ENCODE measurements at regions not wholly inside any gene's neighbourhood (a gene's known extent, or its start where the extent isn't known, plus 50 kb on each side); places are given as distances from the start of the nearest gene placed in this dataset.

DNA sequence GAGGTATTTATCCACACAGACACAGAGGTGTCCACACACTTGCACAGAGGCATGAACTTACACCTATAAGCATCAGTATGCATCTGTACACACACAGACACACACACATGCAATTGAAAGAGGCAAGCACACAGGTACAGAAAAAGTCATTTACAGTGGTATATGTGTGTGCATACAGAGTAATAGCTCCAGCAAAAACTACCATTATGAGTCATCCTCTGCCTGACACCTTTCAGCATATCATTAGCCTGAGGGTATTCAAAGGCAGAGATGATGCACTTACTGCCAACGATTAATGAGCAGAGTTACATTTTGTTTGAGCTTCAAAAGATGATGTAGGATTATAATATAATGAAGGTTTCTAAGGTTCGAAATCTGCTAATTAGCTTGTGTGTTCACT lies 100.3 kb upstream of the TPRG1 start:
- DNase-seq: no peak
- H3K27ac ChIP-seq (ENCODE audit: low read depth in 1 of 2, low read length in 2 of 2): no peak overlapping the region
- Mint-ChIP-seq H3K27ac (no peak overlapping the region), H3K4me3 (no peak overlapping the region), H3K4me1 (no peaks in the 10 kb centered on the region), H3K9me3 (peaks cover 2 to 18% (median 13%) of the 10 kb centered on the region in 7 donors), H3K36me3 (no peaks in the 10 kb centered on the region), H3K27me3 (ENCODE audit: low read depth in 3 of 3) (peaks cover 0 to 8% (median 6%) of the 10 kb centered on the region in 3 donors)
- H4K20me1 ChIP-seq (ENCODE audit: insufficient read depth, low read length): no peaks in the 10 kb centered on the region
- no peak overlapping the region for H2AFZ ChIP-seq (ENCODE audit: insufficient read depth, low read depth, low read length, poor library complexity, severe bottlenecking)
- no peaks in the 10 kb centered on the region for H3K4me1 ChIP-seq (ENCODE audit: control insufficient read depth in 1 of 2, insufficient read depth in 2 of 2, low read length in 2 of 2)
- no CpG with 5 or more reads among the region's 2 CpGs for WGBS (ENCODE audit: insufficient coverage)
- H3K79me2 ChIP-seq (ENCODE audit: insufficient read depth, low read length): no peaks in the 10 kb centered on the region
- H3K9me3 ChIP-seq (replicated peaks in 1 of 2; ENCODE audit: control insufficient read depth in 1 of 2, insufficient read depth in 1 of 2, low read length in 2 of 2): no peaks in the 10 kb centered on the region
- H3K4me2 ChIP-seq (replicated peaks; ENCODE audit: extremely low read depth, low read length, poor library complexity, severe bottlenecking): no peak overlapping the region
- no peaks in the 10 kb centered on the region for H3K36me3 ChIP-seq (replicated peaks in 1 of 2; ENCODE audit: control insufficient read depth in 1 of 2, insufficient read depth in 2 of 2, low read length in 2 of 2)
- no peak overlapping the region for H3K9ac ChIP-seq (ENCODE audit: insufficient read depth, low read length, poor library complexity, severe bottlenecking)
- no peaks in the 10 kb centered on the region for H3K27me3 ChIP-seq (ENCODE audit: control insufficient read depth in 2 of 2, insufficient read depth in 2 of 2, low read length in 2 of 2)
- H3K4me3 ChIP-seq (replicated peaks in 1 of 3; ENCODE audit: low read depth in 2 of 3, low read length in 3 of 3): no peak overlapping the region
- intact Hi-C loops (cut with micrococcal nuclease): no loop called here
- no peak for TF ChIP-seq CTCF (IDR thresholded peaks at IDR 0.05)

- H3K27me3 Mint-ChIP-seq (ENCODE audit: low read depth in 3 of 3): peaks cover 0 to 3% (median 1%) of the 10 kb centered on the region in 3 donors
Measured at GRCh38 chr3:189076449-189076848, 95.3 kb upstream of the TPRG1 start.

More at GRCh38 chr3:189076449-189076848, 95.3 kb upstream of the TPRG1 start:
- Histone ChIP-seq H3K36me3 (replicated peaks in 1 of 2; ENCODE audit: control insufficient read depth in 1 of 2, insufficient read depth in 2 of 2, low read length in 2 of 2) (no peaks in the 10 kb centered on the region), H3K27ac (ENCODE audit: low read depth in 1 of 2, low read length in 2 of 2) (no peak overlapping the region), H3K4me2 (replicated peaks; ENCODE audit: extremely low read depth, low read length, poor library complexity, severe bottlenecking) (no peak overlapping the region), H2AFZ (ENCODE audit: insufficient read depth, low read depth, low read length, poor library complexity, severe bottlenecking) (no peak overlapping the region), H3K9me3 (replicated peaks in 1 of 2; ENCODE audit: control insufficient read depth in 1 of 2, insufficient read depth in 1 of 2, low read length in 2 of 2) (no peaks in the 10 kb centered on the region), H4K20me1 (ENCODE audit: insufficient read depth, low read length) (no peaks in the 10 kb centered on the region), H3K4me3 (replicated peaks in 1 of 3; ENCODE audit: low read depth in 2 of 3, low read length in 3 of 3) (no peak overlapping the region), H3K4me1 (ENCODE audit: control insufficient read depth in 1 of 2, insufficient read depth in 2 of 2, low read length in 2 of 2) (no peaks in the 10 kb centered on the region), H3K27me3 (ENCODE audit: control insufficient read depth in 2 of 2, insufficient read depth in 2 of 2, low read length in 2 of 2) (no peaks in the 10 kb centered on the region), H3K79me2 (ENCODE audit: insufficient read depth, low read length) (no peaks in the 10 kb centered on the region), H3K9ac (ENCODE audit: insufficient read depth, low read length, poor library complexity, severe bottlenecking) (no peak overlapping the region)
- H3K4me1 Mint-ChIP-seq: no peaks in the 10 kb centered on the region
- WGBS (ENCODE audit: insufficient coverage): no CpG with 5 or more reads among the region's 1 CpG
- TF ChIP-seq CTCF (IDR thresholded peaks at IDR 0.05): no peak
- DNase-seq: no peak
- no peaks in the 10 kb centered on the region for H3K36me3 Mint-ChIP-seq
- no peak overlapping the region for H3K27ac Mint-ChIP-seq
- H3K4me3 Mint-ChIP-seq: no peak overlapping the region
- intact Hi-C loops (cut with micrococcal nuclease): no loop called here
- peaks cover 0 to 10% (median 2%) of the 10 kb centered on the region in 7 donors for H3K9me3 Mint-ChIP-seq

Data from CD14-positive monocyte (primary cell).